Loucy (cell line): ENCODE measurements at regions not wholly inside any gene's neighbourhood (a gene's known extent, or its start where the extent isn't known, plus 50 kb on each side); places are given as distances from the start of the nearest gene placed in this dataset.

Experiments
- H2AFZ ChIP-seq: fragments of 200-600 bp; sonication (generic); 2 replicates; pipeline ENCODE4 v1.6.0; 2016; ENCODE audit warnings: antibody characterized with exemption, mild to moderate bottlenecking, low read length, moderate library complexity
- H3F3A ChIP-seq: fragments of 200-600 bp; 2 replicates; pipeline ENCODE4 v1.6.0; 2016; ENCODE audit warnings: antibody characterized with exemption, low read depth, mild to moderate bottlenecking
- H3K27me3 ChIP-seq: fragments of 200-600 bp; sonication (generic); 2 replicates; pipeline ENCODE4 v1.6.1; 2014; ENCODE audit warnings: low read length, mild to moderate bottlenecking; ENCODE audit not compliant: insufficient read depth, poor library complexity, severe bottlenecking
- H3K36me3 ChIP-seq: fragments of 200-600 bp; sonication (generic); 2 replicates; pipeline ENCODE4 v1.6.1; 2016; ENCODE audit warnings: low read length; ENCODE audit not compliant: insufficient read depth
- H3K4me1 ChIP-seq: fragments of 200-600 bp; sonication (generic); 2 replicates; pipeline ENCODE4 v1.5.1; 2014; ENCODE audit warnings: low read length, mild to moderate bottlenecking; ENCODE audit not compliant: insufficient read depth, poor library complexity, severe bottlenecking
- H3K4me2 ChIP-seq: fragments of 200-600 bp; sonication (generic); 2 replicates; pipeline ENCODE4 v1.6.0; 2014; ENCODE audit warnings: antibody characterized with exemption, low read length, low read depth, mild to moderate bottlenecking; ENCODE audit not compliant: poor library complexity, severe bottlenecking
- H3K4me3 ChIP-seq: fragments of 200-600 bp; sonication (generic); 2 replicates; pipeline ENCODE4 v1.5.1; 2014; ENCODE audit warnings: low read length, mild to moderate bottlenecking, mixed read lengths; ENCODE audit not compliant: poor library complexity, severe bottlenecking
- H3K79me2 ChIP-seq: fragments of 200-600 bp; sonication (generic); 2 replicates; pipeline ENCODE4 v1.6.1; 2014; ENCODE audit warnings: low read length; ENCODE audit not compliant: insufficient read depth
- H3K9ac ChIP-seq: fragments of 200-600 bp; sonication (generic); 2 replicates; pipeline ENCODE4 v1.6.0; 2014; ENCODE audit warnings: mild to moderate bottlenecking, low read depth, low read length, moderate library complexity; ENCODE audit not compliant: poor library complexity, severe bottlenecking
- H3K9me2 ChIP-seq: fragments of 200-600 bp; sonication (generic); replicated peaks from 2 replicates; pipeline ENCODE4 v1.6.1; 2016; ENCODE audit warnings: low read depth, low read length, mixed read lengths
- H3K9me3 ChIP-seq: fragments of 200-600 bp; sonication (generic); 2 replicates; pipeline ENCODE4 v1.6.1; 2014; ENCODE audit warnings: mild to moderate bottlenecking, antibody characterized with exemption, low read length, low read depth; ENCODE audit not compliant: insufficient read depth
- H4K20me1 ChIP-seq: fragments of 200-600 bp; sonication (generic); 2 replicates; pipeline ENCODE4 v1.6.0; 2014; ENCODE audit warnings: antibody characterized with exemption, low read length, mild to moderate bottlenecking; ENCODE audit not compliant: insufficient read depth, poor library complexity, severe bottlenecking
- EZH2phosphoT487 ChIP-seq: fragments of 200-600 bp; IDR thresholded peaks from 2 replicates; pipeline ENCODE4 v1.6.1; 2018; ENCODE audit warnings: antibody characterized with exemption, mild to moderate bottlenecking, moderate library complexity, borderline replicate concordance
- TF ChIP-seq, protein P1 (sequence below): fragments of 200-600 bp; sonication (generic); conservative IDR thresholded peaks from 2 replicates; pipeline ENCODE4 v1.5.1; 2014; ENCODE audit warnings: mild to moderate bottlenecking, antibody characterized with exemption, low read length

DNA sequence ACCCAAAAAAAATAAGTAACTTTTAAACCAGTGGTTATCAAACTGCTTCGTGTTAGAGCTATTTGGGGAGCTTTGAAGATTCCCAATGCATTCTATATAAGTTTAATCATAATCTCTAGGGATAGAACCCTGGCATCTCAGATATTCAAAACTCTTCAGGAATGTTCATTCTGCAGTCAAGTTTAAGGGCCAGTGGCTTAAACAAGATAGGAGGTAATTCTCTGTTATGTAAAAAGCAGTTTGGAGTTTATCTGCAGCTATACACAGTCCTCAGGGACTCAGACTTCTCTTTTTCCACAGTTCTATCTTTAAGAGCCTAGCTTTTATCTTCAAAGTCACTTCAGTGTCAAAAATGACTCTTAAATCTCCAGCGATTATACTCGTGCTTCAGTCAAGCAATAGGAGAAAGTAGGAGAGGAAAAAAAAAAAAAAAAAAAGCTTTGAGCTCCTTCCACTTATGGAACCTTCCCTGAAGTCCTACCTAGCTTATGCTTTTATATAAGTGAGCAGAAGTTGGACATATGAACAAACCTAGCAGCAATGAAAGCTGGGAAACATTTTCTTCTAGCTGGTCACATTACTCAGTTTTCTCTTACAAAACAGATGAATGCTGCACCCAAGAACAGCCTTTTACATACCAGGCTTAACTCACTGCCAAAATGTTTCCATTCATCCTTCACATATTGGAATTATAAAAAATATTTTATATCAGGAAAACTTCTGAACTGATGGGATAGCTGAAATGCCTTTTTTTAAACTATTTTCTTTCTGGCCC, 302.8 kb downstream of the FSCB start:
- no peak overlapping the region for H3K9ac ChIP-seq
- H3K4me2 ChIP-seq = no peak overlapping the region
- H3K27me3 ChIP-seq = no peaks in the 10 kb centered on the region
- H3K79me2 ChIP-seq = no peaks in the 10 kb centered on the region
- H3K4me3 ChIP-seq = no peak overlapping the region
- TF ChIP-seq EZH2phosphoT487 = no peak
- TF ChIP-seq, protein P1, sequence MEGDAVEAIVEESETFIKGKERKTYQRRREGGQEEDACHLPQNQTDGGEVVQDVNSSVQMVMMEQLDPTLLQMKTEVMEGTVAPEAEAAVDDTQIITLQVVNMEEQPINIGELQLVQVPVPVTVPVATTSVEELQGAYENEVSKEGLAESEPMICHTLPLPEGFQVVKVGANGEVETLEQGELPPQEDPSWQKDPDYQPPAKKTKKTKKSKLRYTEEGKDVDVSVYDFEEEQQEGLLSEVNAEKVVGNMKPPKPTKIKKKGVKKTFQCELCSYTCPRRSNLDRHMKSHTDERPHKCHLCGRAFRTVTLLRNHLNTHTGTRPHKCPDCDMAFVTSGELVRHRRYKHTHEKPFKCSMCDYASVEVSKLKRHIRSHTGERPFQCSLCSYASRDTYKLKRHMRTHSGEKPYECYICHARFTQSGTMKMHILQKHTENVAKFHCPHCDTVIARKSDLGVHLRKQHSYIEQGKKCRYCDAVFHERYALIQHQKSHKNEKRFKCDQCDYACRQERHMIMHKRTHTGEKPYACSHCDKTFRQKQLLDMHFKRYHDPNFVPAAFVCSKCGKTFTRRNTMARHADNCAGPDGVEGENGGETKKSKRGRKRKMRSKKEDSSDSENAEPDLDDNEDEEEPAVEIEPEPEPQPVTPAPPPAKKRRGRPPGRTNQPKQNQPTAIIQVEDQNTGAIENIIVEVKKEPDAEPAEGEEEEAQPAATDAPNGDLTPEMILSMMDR = no peak
- no peaks in the 10 kb centered on the region for H3F3A ChIP-seq
- no peaks in the 10 kb centered on the region for H4K20me1 ChIP-seq
- no peaks in the 10 kb centered on the region for H3K4me1 ChIP-seq
- no peak overlapping the region for H2AFZ ChIP-seq
- H3K9me3 ChIP-seq = no peaks in the 10 kb centered on the region; the same call in 1 of the 2 replicates
- H3K36me3 ChIP-seq = no peaks in the 10 kb centered on the region
- H3K9me2 ChIP-seq = no peaks in the 10 kb centered on the region

DNA sequence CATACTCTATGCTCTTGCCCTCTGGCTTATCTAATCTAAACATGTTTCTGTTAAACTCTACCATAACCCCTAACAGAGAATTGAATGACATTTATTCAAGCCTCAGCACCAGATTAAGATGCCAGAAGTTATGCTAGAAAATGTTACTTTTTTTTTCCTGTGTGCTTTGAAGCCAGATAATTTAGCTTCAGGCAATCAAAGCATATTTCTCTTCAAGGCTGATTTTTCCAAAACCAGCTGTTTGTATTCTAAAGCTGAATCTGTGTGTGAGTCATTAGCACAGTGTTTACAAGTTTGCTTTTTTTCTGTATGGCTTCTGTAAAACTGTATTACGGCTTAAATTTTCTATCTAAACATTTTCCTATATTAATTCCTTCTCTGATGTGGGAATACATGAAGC, 326.1 kb downstream of the FSCB start:
- H3F3A ChIP-seq = no peaks in the 10 kb centered on the region
- H3K27me3 ChIP-seq = no peaks in the 10 kb centered on the region
- H4K20me1 ChIP-seq = no peaks in the 10 kb centered on the region
- H3K9me2 ChIP-seq = no peaks in the 10 kb centered on the region
- no peaks in the 10 kb centered on the region for H3K79me2 ChIP-seq
- H3K9ac ChIP-seq = no peak overlapping the region
- no peaks in the 10 kb centered on the region for H3K36me3 ChIP-seq
- H2AFZ ChIP-seq = no peak overlapping the region
- no peak overlapping the region for H3K4me2 ChIP-seq
- no peaks in the 10 kb centered on the region for H3K4me1 ChIP-seq
- no peak overlapping the region for H3K4me3 ChIP-seq
- TF ChIP-seq EZH2phosphoT487 = no peak
- TF ChIP-seq, protein P1 = no peak
- peaks cover 3% of the 10 kb centered on the region; the same call in 1 of the 2 replicates for H3K9me3 ChIP-seq

GRCh38 chr14:44170556-44170955, 336.5 kb downstream of the FSCB start:
- H3K9ac ChIP-seq = no peak overlapping the region
- TF ChIP-seq, protein P1 = no peak
- TF ChIP-seq EZH2phosphoT487 = no peak
- H3K9me2 ChIP-seq = no peaks in the 10 kb centered on the region
- no peaks in the 10 kb centered on the region for H3F3A ChIP-seq
- H3K9me3 ChIP-seq = no peaks in the 10 kb centered on the region
- H3K27me3 ChIP-seq = no peaks in the 10 kb centered on the region
- H3K79me2 ChIP-seq = no peaks in the 10 kb centered on the region
- H3K4me2 ChIP-seq = no peak overlapping the region
- H3K4me1 ChIP-seq = no peaks in the 10 kb centered on the region
- H2AFZ ChIP-seq = no peak overlapping the region
- no peaks in the 10 kb centered on the region for H3K36me3 ChIP-seq
- no peaks in the 10 kb centered on the region for H4K20me1 ChIP-seq
- no peak overlapping the region for H3K4me3 ChIP-seq
